CD4-positive, alpha-beta T cell treated with Interleukin-6 at 100 ng/mL for 8 hours (primary cell): ENCODE measurements at regions not wholly inside any gene's neighbourhood (a gene's known extent, or its start where the extent isn't known, plus 50 kb on each side); places are given as distances from the start of the nearest gene placed in this dataset.
A peak's percentile ranks its signal among the peaks of the same experiment; 100 is the strongest.
"Not testable (repeated sequence)": the region's sequence is repeated elsewhere in the genome, so short reads cannot be mapped to it uniquely, and the experiment has no call there.

Experiments used
- DNase-seq: peaks from one replicate; pipeline ENCODE4 v3.0.0-alpha.2; 2020; ENCODE audit warnings: mixed read lengths, low spot score

GRCh38 chr1:233790121-233790520 lies 114.4 kb upstream of the SLC35F3 start:
- DNase-seq: no peak

- peak; percentile 40 for DNase-seq
Observed at GRCh38 chr1:233790662-233791371, 113.7 kb upstream of the SLC35F3 start.

- DNase-seq: no peak
Observed at GRCh38 chr1:233791372-233791703, 113.1 kb upstream of the SLC35F3 start.

GRCh38 chr1:233791721-233792120 lies 112.8 kb upstream of the SLC35F3 start:
- no peak for DNase-seq

GRCh38 chr1:233794863-233795262 lies 109.6 kb upstream of the SLC35F3 start:
- DNase-seq: no peak

GRCh38 chr1:233796146-233796783 lies 108.2 kb upstream of the SLC35F3 start:
- DNase-seq: no peak

GRCh38 chr1:233802611-233803010 lies 101.9 kb upstream of the SLC35F3 start:
- DNase-seq: no peak

- DNase-seq: no peak
Observed at GRCh38 chr1:233805786-233806185, 98.7 kb upstream of the SLC35F3 start.

- no peak for DNase-seq
Observed at GRCh38 chr1:233815357-233815756, 89.1 kb upstream of the SLC35F3 start.

- no peak for DNase-seq
Observed at GRCh38 chr1:233815865-233816264, 88.6 kb upstream of the SLC35F3 start.

GRCh38 chr1:233816348-233816747 lies 88.1 kb upstream of the SLC35F3 start:
- DNase-seq: no peak

- DNase-seq: no peak
Observed at GRCh38 chr1:233819042-233819441, 85.4 kb upstream of the SLC35F3 start.

GRCh38 chr1:233824179-233824578 lies 80.3 kb upstream of the SLC35F3 start:
- not testable (repeated sequence) for DNase-seq

- not testable (repeated sequence) for DNase-seq
Observed at GRCh38 chr1:233827937-233828336, 76.5 kb upstream of the SLC35F3 start.

- DNase-seq: no peak
Observed at GRCh38 chr1:233828480-233828879, 76.0 kb upstream of the SLC35F3 start.

GRCh38 chr1:233834609-233835008 lies 69.9 kb upstream of the SLC35F3 start:
- no peak for DNase-seq

- not testable (repeated sequence) for DNase-seq
Observed at GRCh38 chr1:233838207-233838606, 66.3 kb upstream of the SLC35F3 start.

- DNase-seq: no peak
Observed at GRCh38 chr1:233843525-233844204, 60.8 kb upstream of the SLC35F3 start.

GRCh38 chr1:233844275-233844674 lies 60.2 kb upstream of the SLC35F3 start:
- DNase-seq: no peak

- no peak for DNase-seq
Observed at GRCh38 chr1:233844692-233845091, 59.8 kb upstream of the SLC35F3 start.
